ENCODE measurements at regions not wholly inside any gene's neighbourhood (a gene's known extent, or its start where the extent isn't known, plus 50 kb on each side); places are given as distances from the start of the nearest gene placed in this dataset.

DNA sequence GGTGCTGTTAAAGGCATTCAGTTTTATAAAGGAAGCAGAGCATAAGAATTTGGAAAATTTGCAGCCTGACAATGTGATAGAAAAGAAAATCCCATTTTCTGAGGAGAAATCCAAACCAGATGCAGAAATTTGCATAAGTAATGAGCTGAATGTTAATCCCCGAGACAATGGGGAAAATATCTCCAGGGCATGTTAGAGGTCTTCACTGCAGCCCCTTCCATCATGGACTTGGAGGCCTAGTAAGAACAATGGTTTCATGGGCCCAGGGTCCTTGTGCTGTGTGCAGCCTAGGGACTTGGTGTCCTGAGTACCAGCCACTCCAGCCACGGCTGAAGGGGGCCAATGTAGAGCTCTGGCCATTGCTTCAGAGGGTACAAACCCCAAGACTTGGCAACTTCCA, 542.7 kb upstream of the NR3C2 start:
- no peak for TF ChIP-seq EP300 (IDR thresholded peaks at IDR 0.05; ENCODE audit: borderline replicate concordance in 1 of 2, low read depth in 2 of 2, low read length in 2 of 2)
- TF ChIP-seq EZH2 (IDR thresholded peaks at IDR 0.05; ENCODE audit: low read depth, low read length, severe bottlenecking), result no peak
- no peak for TF ChIP-seq NANOG (IDR thresholded peaks at IDR 0.05; ENCODE audit: insufficient read depth, low read depth, low read length, poor library complexity, severe bottlenecking)
- no peak for TF ChIP-seq GABPA (IDR thresholded peaks at IDR 0.05; ENCODE audit: borderline replicate concordance, insufficient read depth, low read length)
- no peak for TF ChIP-seq RFX5 (IDR thresholded peaks at IDR 0.05; ENCODE audit: borderline replicate concordance, low read depth, low read length)
- TF ChIP-seq POLR2AphosphoS5 (IDR thresholded peaks at IDR 0.05; ENCODE audit: low read depth, low read length), result no peak
- no peak for TF ChIP-seq SP1 (IDR thresholded peaks at IDR 0.05; ENCODE audit: low read depth, low read length)
- TF ChIP-seq SIN3A (conservative IDR thresholded peaks at IDR 0.05 in 1 of 2, IDR thresholded peaks at IDR 0.05 in 1 of 2; ENCODE audit: low read depth in 1 of 2, low read length in 2 of 2), result no peak
- TF ChIP-seq POLR2A (IDR thresholded peaks at IDR 0.05; ENCODE audit: control extremely low read depth in 1 of 2, low read depth in 2 of 2, low read length in 2 of 2), result no peak

Data from H1 (cell line).